Ovary (tissue), 7 donors: ENCODE measurements at regions not wholly inside any gene's neighbourhood (a gene's known extent, or its start where the extent isn't known, plus 50 kb on each side); places are given as distances from the start of the nearest gene placed in this dataset.

Experiments
- DNase-seq, 5 donors: peaks; one replicate each; pipeline ENCODE4 v3.0.0-alpha.2; 2019 to 2020
- H3K27ac ChIP-seq, 2 donors: fragments of 200-600 bp; one replicate each; pipeline versions ENCODE4 v1.5.1 to v1.8.0; 2019 to 2022
- H3K27me3 ChIP-seq: fragments of 200-600 bp; one replicate; pipeline ENCODE4 v1.8.0; 2022
- H3K36me3 ChIP-seq: fragments of 200-600 bp; sonication (generic); one replicate; pipeline ENCODE4 v1.5.1; 2019
- H3K4me1 ChIP-seq: one replicate; pipeline ENCODE4 v1.8.1; 2013; ENCODE audit warnings: mild to moderate bottlenecking, moderate library complexity; ENCODE audit not compliant: insufficient read depth
- H3K4me3 ChIP-seq: fragments of 200-600 bp; sonication (generic); one replicate; pipeline ENCODE4 v1.5.1; 2017
- H3K9me3 ChIP-seq, 2 donors: fragments of 200-600 bp in 1 of 2; sonication (generic) in 1 of 2; one replicate each; pipeline versions ENCODE4 v1.5.1 to v1.8.1; 2013 to 2019; ENCODE audit warnings: mild to moderate bottlenecking in 1 of 2, moderate library complexity in 1 of 2
- CTCF ChIP-seq, 3 donors: fragments of 450-650 bp in 2 of 3; fragments of 200-600 bp in 1 of 3; IDR thresholded peaks; one replicate each; pipeline versions ENCODE4 v1.5.1 to v1.8.0; 2016 to 2022; ENCODE audit warnings: antibody characterized with exemption in 3 of 3, mild to moderate bottlenecking in 1 of 3
- EP300 ChIP-seq: sonication (generic); formaldehyde crosslinking; IDR thresholded peaks from one replicate; pipeline ENCODE4 v1.6.1; 2017; ENCODE audit warnings: antibody characterized with exemption
- POLR2A ChIP-seq: fragments of 450-650 bp; IDR thresholded peaks from one replicate; pipeline ENCODE4 v1.6.1; 2017; ENCODE audit warnings: antibody characterized with exemption, mild to moderate bottlenecking, moderate library complexity
- WGBS, 3 donors: extraction: QIAGEN DNeasy Blood & Tissue Kit in 1 of 3; methylation state at CpG; one replicate each; pipeline versions ENCODE4 v1.1.5 to v1.1.7; 2013 to 2017; 5-methylcytosine and 5-hydroxymethylcytosine counted together
- intact Hi-C, 4 donors: fragments of 100-400 bp; cut with DNase I; formaldehyde crosslinking; loops; one replicate each; pipeline versions ENCODE4 v1.11.0 to v1.15.1; 2022 to 2023
- donor health status: DM: no; HTN: no; CAD: no; lungs with moderate emphysema.
- donor health status: DM: no; HTN: no; CAD: no.
- donor health status: Bipolar disorder and iron deficiency.
- donor health status: DM: no; HTN: no; CAD: no.
- donor health status: DM: yes; HTN: yes; CAD: no.

DNA sequence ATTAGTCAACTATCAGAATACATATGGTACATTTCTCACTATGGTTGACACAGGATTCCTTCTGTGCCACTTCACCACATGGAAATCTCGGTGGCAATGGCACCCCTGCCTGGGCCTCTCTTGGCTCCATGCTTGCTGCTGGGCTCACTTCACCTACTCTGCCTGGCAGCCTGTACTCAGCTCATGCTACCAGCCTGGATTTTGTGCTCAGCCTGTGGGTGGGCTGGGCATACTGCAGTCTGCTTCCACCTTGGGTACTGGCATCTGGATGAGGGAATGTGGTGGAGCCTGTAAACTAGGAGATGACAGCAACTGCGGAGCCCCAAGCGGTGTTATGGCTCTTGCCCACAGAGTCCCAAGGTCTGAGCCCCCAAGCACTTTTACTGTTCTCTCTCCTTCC, 604.1 kb downstream of the MTRR start:
- intact Hi-C loops = no loop called here
- no peak for DNase-seq
- WGBS, 3 donors = 89 to 94% (median 92%) methylated on average over 3 of the region's 3 CpGs
- H3K27ac ChIP-seq = no peak overlapping the region
- no peaks in the 10 kb centered on the region for H3K4me1 ChIP-seq
- no peaks in the 10 kb centered on the region for H3K9me3 ChIP-seq
- H3K4me3 ChIP-seq = no peak overlapping the region
- no peaks in the 10 kb centered on the region for H3K36me3 ChIP-seq
- no peaks in the 10 kb centered on the region for H3K27me3 ChIP-seq
- TF ChIP-seq EP300 = no peak
- no peak for TF ChIP-seq POLR2A
- no peak for TF ChIP-seq CTCF (IDR thresholded peaks at IDR 0.05)

GRCh38 chr5:8473827-8474568, 605.0 kb downstream of the MTRR start:
- WGBS, 3 donors = 72 to 82% (median 76%) methylated on average over 6 of the region's 6 CpGs
- Histone ChIP-seq H3K9me3 (no peaks in the 10 kb centered on the region), H3K27me3 (no peaks in the 10 kb centered on the region), H3K4me3 (no peak overlapping the region), H3K27ac (no peak overlapping the region), H3K4me1 (no peaks in the 10 kb centered on the region), H3K36me3 (no peaks in the 10 kb centered on the region)
- intact Hi-C loops = no loop called here
- no peak for DNase-seq
- TF ChIP-seq POLR2A (no peak), CTCF (IDR thresholded peaks at IDR 0.05) (no peak), EP300 (no peak)

DNA sequence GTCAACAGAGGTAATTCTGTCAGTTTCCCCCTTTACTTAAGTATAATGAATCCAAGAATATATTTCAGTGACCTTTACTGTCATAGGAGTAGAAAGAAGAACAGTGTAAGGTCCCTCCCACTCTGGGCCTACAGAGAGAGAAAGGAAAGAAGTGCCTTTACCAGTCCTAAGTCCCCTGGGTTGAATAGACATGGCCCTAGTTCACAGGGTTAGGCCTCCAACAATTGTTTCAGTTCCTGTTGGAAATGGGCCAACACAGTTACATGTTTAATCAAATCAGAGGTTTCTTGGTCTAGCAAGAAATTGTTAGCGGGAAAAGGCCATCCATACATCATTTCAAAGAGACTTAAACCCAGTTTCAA, 605.6 kb downstream of the MTRR start:
- TF ChIP-seq POLR2A (no peak), EP300 (no peak), CTCF (IDR thresholded peaks at IDR 0.05) (no peak)
- no peaks in the 10 kb centered on the region for H3K9me3 ChIP-seq
- no peak overlapping the region for H3K4me3 ChIP-seq
- intact Hi-C loops = no loop called here
- no peak for DNase-seq
- no peaks in the 10 kb centered on the region for H3K36me3 ChIP-seq
- H3K27me3 ChIP-seq = no peaks in the 10 kb centered on the region
- no peaks in the 10 kb centered on the region for H3K4me1 ChIP-seq
- H3K27ac ChIP-seq = no peak overlapping the region
- WGBS, 3 donors = 92 to 97% (median 97%) methylated on average over 1 of the region's 1 CpG

- Histone ChIP-seq H3K4me3 (no peak overlapping the region), H3K36me3 (no peaks in the 10 kb centered on the region), H3K27me3 (no peaks in the 10 kb centered on the region), H3K9me3 (no peaks in the 10 kb centered on the region), H3K4me1 (no peaks in the 10 kb centered on the region), H3K27ac (no peak overlapping the region)
- TF ChIP-seq EP300 = no peak
- TF ChIP-seq CTCF (IDR thresholded peaks at IDR 0.05) = no peak
- TF ChIP-seq POLR2A = no peak
- DNase-seq = no peak
- 49 to 65% (median 55%) methylated on average over 2 of the region's 2 CpGs for WGBS, 3 donors
- intact Hi-C loops = no loop called here
These were observed 609.4 kb downstream of the MTRR start for GRCh38 chr5:8478326-8478725.
